NCI-H446 treated with DMSO at 0.1 percent for 48 hours (cell line): ENCODE measurements at regions not wholly inside any gene's neighbourhood (a gene's known extent, or its start where the extent isn't known, plus 50 kb on each side); places are given as distances from the start of the nearest gene placed in this dataset.
"Not testable (repeated sequence)": the region's sequence is repeated elsewhere in the genome, so short reads cannot be mapped to it uniquely, and the experiment has no call there.

Experiments used
- DNase-seq: peaks from one replicate; lab custom pipeline; 2025; lab: John Stamatoyannopoulos, UW

- DNase-seq: no peak
Measured at GRCh38 chr1:96598416-96599168, 123.0 kb upstream of the PTBP2 start.

GRCh38 chr1:96604620-96605019, 117.0 kb upstream of the PTBP2 start:
- DNase-seq: not testable (repeated sequence)

GRCh38 chr1:96617375-96617774, 104.2 kb upstream of the PTBP2 start:
- DNase-seq: not testable (repeated sequence)

- no peak for DNase-seq
Measured at GRCh38 chr1:96632045-96632664, 89.4 kb upstream of the PTBP2 start.

DNA sequence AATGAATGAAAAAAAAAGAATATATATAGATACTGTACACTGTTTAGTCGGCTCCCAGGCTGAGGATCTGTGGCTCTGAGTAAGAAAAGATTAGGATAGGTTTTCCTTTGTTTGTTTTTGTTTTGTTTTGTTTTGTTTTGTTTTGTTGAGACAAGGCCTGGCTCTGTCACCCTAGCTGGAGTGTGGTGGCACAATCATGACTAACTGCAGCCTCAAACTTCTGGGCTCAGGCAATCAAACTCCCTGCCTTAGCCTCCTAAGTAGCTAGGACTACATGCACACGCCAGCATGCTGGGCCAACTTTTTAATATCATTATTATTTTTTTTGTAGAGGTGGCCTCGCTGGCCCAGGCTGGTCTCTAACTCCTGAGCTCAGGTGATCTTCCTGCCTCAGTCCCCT, 87.9 kb upstream of the PTBP2 start:
- no peak for DNase-seq

DNA sequence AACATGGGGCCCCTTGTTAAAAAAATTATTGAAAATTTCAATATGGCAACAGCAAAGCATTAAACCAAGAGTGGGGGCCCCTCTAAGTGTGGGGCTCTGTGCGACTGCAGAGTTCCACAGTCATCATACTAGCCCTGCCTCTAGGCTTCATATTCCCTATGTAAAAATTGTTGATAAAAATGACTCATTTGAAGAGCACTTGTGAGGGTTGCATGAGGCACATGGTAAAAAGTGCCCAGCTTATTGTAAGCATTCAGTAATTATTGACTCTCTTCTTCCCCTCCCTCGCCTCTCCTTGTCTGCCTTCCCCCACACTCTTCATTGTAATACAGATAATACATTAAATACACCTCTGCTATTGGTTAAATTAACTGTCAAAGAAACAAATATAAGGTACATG, 86.7 kb upstream of the PTBP2 start:
- no peak for DNase-seq

GRCh38 chr1:96641282-96641681, 80.3 kb upstream of the PTBP2 start:
- DNase-seq: no peak

- no peak for DNase-seq
Measured at GRCh38 chr1:96643519-96643918, 78.1 kb upstream of the PTBP2 start.

GRCh38 chr1:96649301-96649700, 72.3 kb upstream of the PTBP2 start:
- no peak for DNase-seq

DNA sequence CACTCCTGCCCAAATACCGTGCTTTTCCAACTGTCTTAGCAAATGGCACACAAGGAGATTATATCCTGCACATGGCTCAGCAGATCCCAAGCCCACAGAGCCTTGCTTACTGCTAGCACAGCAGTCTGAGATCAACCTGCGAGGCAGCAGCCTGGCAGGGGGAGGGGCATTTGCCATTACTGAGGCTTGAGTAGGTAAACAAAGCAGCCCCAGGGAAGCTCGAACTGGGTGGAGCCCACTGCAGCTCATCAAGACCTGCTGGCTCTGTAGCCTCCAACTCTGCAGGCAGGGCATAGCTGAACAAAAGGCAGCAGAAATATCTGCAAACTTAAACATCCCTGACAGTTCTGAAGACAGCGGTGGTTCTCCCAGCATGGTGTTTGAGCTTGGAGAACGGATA, 70.1 kb upstream of the PTBP2 start:
- no peak for DNase-seq

GRCh38 chr1:96660051-96660450, 61.5 kb upstream of the PTBP2 start:
- DNase-seq: no peak

- DNase-seq: no peak
Measured at GRCh38 chr1:96660503-96660902, 61.1 kb upstream of the PTBP2 start.
